Rectal smooth muscle tissue (tissue), 1 donor: ENCODE measurements at regions not wholly inside any gene's neighbourhood (a gene's known extent, or its start where the extent isn't known, plus 50 kb on each side); places are given as distances from the start of the nearest gene placed in this dataset.
"Not testable (repeated sequence)": the region's sequence is repeated elsewhere in the genome, so short reads cannot be mapped to it uniquely, and the experiment has no call there.

ENCODE experiments used
- H3K27ac ChIP-seq: one replicate; pipeline ENCODE4 v1.7.0; 2013; ENCODE audit warnings: low read depth, low read length, inconsistent platforms
- H3K27me3 ChIP-seq: one replicate; pipeline ENCODE4 v1.7.0; 2013; ENCODE audit warnings: low read length; ENCODE audit not compliant: control insufficient read depth, insufficient read depth
- H3K36me3 ChIP-seq: one replicate; pipeline ENCODE4 v1.7.0; 2013; ENCODE audit warnings: low read length; ENCODE audit not compliant: control insufficient read depth, insufficient read depth
- H3K4me1 ChIP-seq: one replicate; pipeline ENCODE4 v1.7.0; 2013; ENCODE audit warnings: low read length; ENCODE audit not compliant: control insufficient read depth, insufficient read depth
- H3K4me3 ChIP-seq: one replicate; pipeline ENCODE4 v1.7.0; 2013; ENCODE audit warnings: low read length
- H3K9ac ChIP-seq: one replicate; pipeline ENCODE4 v1.7.0; 2013; ENCODE audit warnings: low read length

GRCh38 chr19:56894626-56895025, 54.1 kb upstream of the PEG3 start:
- Histone ChIP-seq H3K27me3 (no peaks in the 10 kb centered on the region), H3K27ac (no peak overlapping the region), H3K4me3 (no peak overlapping the region)

GRCh38 chr19:56896095-56896494, 55.6 kb upstream of the PEG3 start:
- Histone ChIP-seq H3K27ac (no peak overlapping the region), H3K4me1 (no peaks in the 10 kb centered on the region), H3K9ac (no peak overlapping the region), H3K36me3 (no peaks in the 10 kb centered on the region), H3K27me3 (no peaks in the 10 kb centered on the region), H3K4me3 (no peak overlapping the region)

More at GRCh38 chr19:56894626-56895025, 54.1 kb upstream of the PEG3 start:
- Histone ChIP-seq H3K36me3 (no peaks in the 10 kb centered on the region), H3K9ac (no peak overlapping the region), H3K4me1 (no peaks in the 10 kb centered on the region)

GRCh38 chr19:56899943-56900342, 59.4 kb upstream of the PEG3 start:
- no peak overlapping the region for H3K9ac ChIP-seq

GRCh38 chr19:56900573-56901097, 60.1 kb upstream of the PEG3 start:
- no peak overlapping the region for H3K9ac ChIP-seq
- H3K4me3 ChIP-seq = no peak overlapping the region
- H3K4me1 ChIP-seq = no peaks in the 10 kb centered on the region
- no peaks in the 10 kb centered on the region for H3K27me3 ChIP-seq
- no peaks in the 10 kb centered on the region for H3K36me3 ChIP-seq
- no peak overlapping the region for H3K27ac ChIP-seq

More at GRCh38 chr19:56899943-56900342, 59.4 kb upstream of the PEG3 start:
- no peak overlapping the region for H3K4me3 ChIP-seq
- H3K27me3 ChIP-seq = no peaks in the 10 kb centered on the region
- H3K27ac ChIP-seq = no peak overlapping the region
- H3K4me1 ChIP-seq = no peaks in the 10 kb centered on the region
- H3K36me3 ChIP-seq = no peaks in the 10 kb centered on the region

- Histone ChIP-seq H3K9ac (no peak overlapping the region), H3K4me3 (no peak overlapping the region), H3K36me3 (no peaks in the 10 kb centered on the region), H3K4me1 (no peaks in the 10 kb centered on the region), H3K27me3 (no peaks in the 10 kb centered on the region), H3K27ac (no peak overlapping the region)
These were observed 65.2 kb upstream of the PEG3 start for GRCh38 chr19:56905631-56906150.

GRCh38 chr19:56912401-56913112, 72.0 kb upstream of the PEG3 start:
- Histone ChIP-seq H3K27me3 (no peaks in the 10 kb centered on the region), H3K27ac (no peak overlapping the region)

GRCh38 chr19:56913113-56913455, 72.6 kb upstream of the PEG3 start:
- H3K27me3 ChIP-seq, H3K4me3 ChIP-seq, H3K36me3 ChIP-seq, H3K27ac ChIP-seq, H3K9ac ChIP-seq, H3K4me1 ChIP-seq: not testable (repeated sequence)

More at GRCh38 chr19:56912401-56913112, 72.0 kb upstream of the PEG3 start:
- Histone ChIP-seq H3K36me3 (no peaks in the 10 kb centered on the region), H3K4me1 (no peaks in the 10 kb centered on the region), H3K4me3 (no peak overlapping the region), H3K9ac (no peak overlapping the region)

- no peaks in the 10 kb centered on the region for H3K4me1 ChIP-seq
- H3K9ac ChIP-seq = no peak overlapping the region
- H3K27ac ChIP-seq = no peak overlapping the region
- H3K4me3 ChIP-seq = no peak overlapping the region
- no peaks in the 10 kb centered on the region for H3K27me3 ChIP-seq
- no peaks in the 10 kb centered on the region for H3K36me3 ChIP-seq
These were observed 76.0 kb upstream of the PEG3 start for GRCh38 chr19:56916528-56916927.

GRCh38 chr19:56917529-56917928, 77.0 kb upstream of the PEG3 start:
- H3K4me3 ChIP-seq = no peak overlapping the region
- no peaks in the 10 kb centered on the region for H3K27me3 ChIP-seq
- no peaks in the 10 kb centered on the region for H3K4me1 ChIP-seq
- no peak overlapping the region for H3K9ac ChIP-seq
- H3K36me3 ChIP-seq = no peaks in the 10 kb centered on the region
- no peak overlapping the region for H3K27ac ChIP-seq

- no peak overlapping the region for H3K9ac ChIP-seq
- H3K36me3 ChIP-seq = no peaks in the 10 kb centered on the region
- no peaks in the 10 kb centered on the region for H3K27me3 ChIP-seq
- H3K4me3 ChIP-seq = no peak overlapping the region
- no peak overlapping the region for H3K27ac ChIP-seq
- no peaks in the 10 kb centered on the region for H3K4me1 ChIP-seq
These were observed 77.5 kb upstream of the PEG3 start for GRCh38 chr19:56917998-56918397.

GRCh38 chr19:56918682-56919307, 78.3 kb upstream of the PEG3 start:
- Histone ChIP-seq H3K27me3 (no peaks in the 10 kb centered on the region), H3K36me3 (no peaks in the 10 kb centered on the region), H3K4me3 (no peak overlapping the region), H3K27ac (no peak overlapping the region), H3K9ac (no peak overlapping the region), H3K4me1 (no peaks in the 10 kb centered on the region)

- no peak overlapping the region for H3K9ac ChIP-seq
- no peaks in the 10 kb centered on the region for H3K27me3 ChIP-seq
- H3K27ac ChIP-seq = no peak overlapping the region
- H3K4me1 ChIP-seq = no peaks in the 10 kb centered on the region
- no peak overlapping the region for H3K4me3 ChIP-seq
- H3K36me3 ChIP-seq = no peaks in the 10 kb centered on the region
These were observed 78.9 kb upstream of the PEG3 start for GRCh38 chr19:56919308-56919995.
